ENCODE measurements at regions not wholly inside any gene's neighbourhood (a gene's known extent, or its start where the extent isn't known, plus 50 kb on each side); places are given as distances from the start of the nearest gene placed in this dataset.

- H3K4me3 ChIP-seq: no peak overlapping the region
- no peak overlapping the region for H3K27ac ChIP-seq (replicated peaks)
- peaks cover 12% of the 10 kb centered on the region for H3K4me1 ChIP-seq
- H3K36me3 ChIP-seq: no peaks in the 10 kb centered on the region
- intact Hi-C loops (cut with micrococcal nuclease): no loop called here
- no peak for TF ChIP-seq CTCF (IDR thresholded peaks at IDR 0.05; ENCODE audit: borderline replicate concordance)
- H3K9me3 ChIP-seq (replicated peaks): no peaks in the 10 kb centered on the region
- DNase-seq: no peak
- H3K27me3 ChIP-seq (ENCODE audit: low read depth): no peaks in the 10 kb centered on the region
These were observed 99.3 kb upstream of the ARMC2 start for GRCh38 chr6:108748959-108749358.

GRCh38 chr6:108750801-108751200 is 97.4 kb upstream of the ARMC2 start:
- Histone ChIP-seq H3K36me3 (no peaks in the 10 kb centered on the region), H3K4me3 (no peak overlapping the region), H3K4me1 (peaks cover 26% of the 10 kb centered on the region), H3K27me3 (ENCODE audit: low read depth) (no peaks in the 10 kb centered on the region), H3K27ac (replicated peaks) (no peak overlapping the region), H3K9me3 (replicated peaks) (no peaks in the 10 kb centered on the region)
- intact Hi-C loops (cut with micrococcal nuclease): no loop called here
- no peak for TF ChIP-seq CTCF (IDR thresholded peaks at IDR 0.05; ENCODE audit: borderline replicate concordance)
- no peak for DNase-seq

GRCh38 chr6:108751282-108751681 is 96.9 kb upstream of the ARMC2 start:
- Histone ChIP-seq H3K36me3 (no peaks in the 10 kb centered on the region), H3K27ac (replicated peaks) (no peak overlapping the region), H3K9me3 (replicated peaks) (no peaks in the 10 kb centered on the region), H3K4me3 (no peak overlapping the region), H3K27me3 (ENCODE audit: low read depth) (no peaks in the 10 kb centered on the region), H3K4me1 (peaks cover 31% of the 10 kb centered on the region)
- no peak for DNase-seq
- TF ChIP-seq CTCF (IDR thresholded peaks at IDR 0.05; ENCODE audit: borderline replicate concordance): no peak
- intact Hi-C loops (cut with micrococcal nuclease): no loop called here

- Histone ChIP-seq H3K27ac (replicated peaks) (no peak overlapping the region), H3K27me3 (ENCODE audit: low read depth) (no peaks in the 10 kb centered on the region), H3K36me3 (no peaks in the 10 kb centered on the region), H3K9me3 (replicated peaks) (no peaks in the 10 kb centered on the region), H3K4me3 (no peak overlapping the region), H3K4me1 (peaks cover 31% of the 10 kb centered on the region)
- TF ChIP-seq CTCF (IDR thresholded peaks at IDR 0.05; ENCODE audit: borderline replicate concordance): no peak
- intact Hi-C loops (cut with micrococcal nuclease): no loop called here
- DNase-seq: no peak
These were observed 96.1 kb upstream of the ARMC2 start for GRCh38 chr6:108751851-108752732.

- DNase-seq: no peak
- TF ChIP-seq CTCF (IDR thresholded peaks at IDR 0.05; ENCODE audit: borderline replicate concordance): no peak
- H3K27ac ChIP-seq (replicated peaks): no peak overlapping the region
- no peak overlapping the region for H3K4me3 ChIP-seq
- no peaks in the 10 kb centered on the region for H3K36me3 ChIP-seq
- H3K4me1 ChIP-seq: peaks cover 31% of the 10 kb centered on the region
- intact Hi-C loops (cut with micrococcal nuclease): no loop called here
- H3K9me3 ChIP-seq (replicated peaks): no peaks in the 10 kb centered on the region
- H3K27me3 ChIP-seq (ENCODE audit: low read depth): no peaks in the 10 kb centered on the region
These were observed 95.3 kb upstream of the ARMC2 start for GRCh38 chr6:108752733-108753590.
